Spleen (tissue), 11 donors: ENCODE measurements at regions not wholly inside any gene's neighbourhood (a gene's known extent, or its start where the extent isn't known, plus 50 kb on each side); places are given as distances from the start of the nearest gene placed in this dataset.

Source experiments
- DNase-seq: peaks from one replicate; pipeline ENCODE4 v3.0.0-alpha.2; 2020
- H3K27ac ChIP-seq, 8 donors: fragments of 200-600 bp; sonication (generic) in 7 of 8; 1 replicate in 4 of 8; 2 replicates in 4 of 8; pipeline versions ENCODE4 v1.5.0 to v1.8.0; 2016 to 2021; ENCODE audit warnings: inconsistent platforms in 4 of 8, mild to moderate bottlenecking in 4 of 8, moderate library complexity in 1 of 8
- H3K27me3 ChIP-seq, 7 donors: fragments of 200-600 bp; sonication (generic) in 6 of 7; replicated peaks in 1 of 7; 1 replicate in 4 of 7; 2 replicates in 3 of 7; pipeline versions ENCODE4 v1.5.0 to v1.8.0; 2016 to 2021; ENCODE audit warnings: inconsistent platforms in 3 of 7, mild to moderate bottlenecking in 1 of 7
- H3K36me3 ChIP-seq, 6 donors: fragments of 200-600 bp; sonication (generic) in 5 of 6; 1 replicate in 4 of 6; 2 replicates in 2 of 6; pipeline versions ENCODE4 v1.5.0 to v1.8.0; 2016 to 2021; ENCODE audit warnings: inconsistent platforms in 2 of 6
- H3K4me1 ChIP-seq, 6 donors: fragments of 200-600 bp; sonication (generic) in 5 of 6; 1 replicate in 3 of 6; 2 replicates in 3 of 6; pipeline versions ENCODE4 v1.5.0 to v1.8.0; 2016 to 2021; ENCODE audit warnings: inconsistent platforms in 3 of 6
- H3K4me3 ChIP-seq, 8 donors: fragments of 200-600 bp; sonication (generic) in 7 of 8; 1 replicate in 4 of 8; 2 replicates in 4 of 8; pipeline versions ENCODE4 v1.5.0 to v1.8.0; 2016 to 2021; ENCODE audit warnings: inconsistent platforms in 4 of 8, mild to moderate bottlenecking in 4 of 8, moderate library complexity in 2 of 8
- H3K9me3 ChIP-seq, 8 donors: fragments of 200-600 bp; sonication (generic) in 7 of 8; 1 replicate in 4 of 8; 2 replicates in 4 of 8; pipeline versions ENCODE4 v1.5.0 to v1.8.0; 2016 to 2021; ENCODE audit warnings: inconsistent platforms in 4 of 8
- POLR2A ChIP-seq, 3 donors: fragments of 450-650 bp; IDR thresholded peaks; one replicate each; pipeline ENCODE4 v1.5.1; 2017; ENCODE audit warnings: antibody characterized with exemption in 3 of 3, mild to moderate bottlenecking in 1 of 3
- POLR2AphosphoS5 ChIP-seq, 3 donors: sonication (generic); formaldehyde crosslinking; IDR thresholded peaks; one replicate each; pipeline ENCODE4 v1.5.1; 2017; ENCODE audit warnings: antibody characterized with exemption in 3 of 3
- WGBS, 5 donors: extraction: QIAGEN DNeasy Blood & Tissue Kit in 3 of 5; methylation state at CpG; one replicate each; pipeline versions ENCODE4 v1.1.5 to v1.1.7; 2013 to 2018; 5-methylcytosine and 5-hydroxymethylcytosine counted together
- intact Hi-C: fragments of 100-400 bp; cut with DNase I; formaldehyde crosslinking; loops from one replicate; pipeline ENCODE4 v1.15.0; 2023; ENCODE audit warnings: low total_unique reads
- TF ChIP-seq, protein P1 (sequence below), 11 experiments: fragments of 200-600 bp in 7 of 11; fragments of 450-650 bp in 4 of 11; sonication (generic) in 4 of 11; IDR thresholded peaks in 8 of 11; conservative IDR thresholded peaks in 3 of 11; 1 replicate in 7 of 11; 2 replicates in 4 of 11; pipeline versions ENCODE4 v1.4.0 to v1.8.0; 2016 to 2021; ENCODE audit warnings: antibody characterized with exemption in 11 of 11, inconsistent platforms in 4 of 11, mild to moderate bottlenecking in 1 of 11
- donor health status: healthy with polysubstance abuse.
- donor health status: DM: no; HTN: no; CAD: no; lungs with moderate emphysema.
- donor health status: DM: no; HTN: no; CAD: no.
- donor health status: Bipolar disorder and iron deficiency.
- donor health status: healthy.
- donor health status: DM: no; HTN: no; CAD: no.
- donor health status: DM: yes; HTN: yes; CAD: no.

GRCh38 chr2:12070581-12070980 lies 324.1 kb downstream of the LPIN1 start:
- no peak overlapping the region for H3K4me3 ChIP-seq
- H3K9me3 ChIP-seq: no peaks in the 10 kb centered on the region
- H3K27me3 ChIP-seq: no peaks in the 10 kb centered on the region
- no peak overlapping the region for H3K27ac ChIP-seq
- H3K36me3 ChIP-seq: no peaks in the 10 kb centered on the region
- DNase-seq: no peak
- TF ChIP-seq, protein P1, sequence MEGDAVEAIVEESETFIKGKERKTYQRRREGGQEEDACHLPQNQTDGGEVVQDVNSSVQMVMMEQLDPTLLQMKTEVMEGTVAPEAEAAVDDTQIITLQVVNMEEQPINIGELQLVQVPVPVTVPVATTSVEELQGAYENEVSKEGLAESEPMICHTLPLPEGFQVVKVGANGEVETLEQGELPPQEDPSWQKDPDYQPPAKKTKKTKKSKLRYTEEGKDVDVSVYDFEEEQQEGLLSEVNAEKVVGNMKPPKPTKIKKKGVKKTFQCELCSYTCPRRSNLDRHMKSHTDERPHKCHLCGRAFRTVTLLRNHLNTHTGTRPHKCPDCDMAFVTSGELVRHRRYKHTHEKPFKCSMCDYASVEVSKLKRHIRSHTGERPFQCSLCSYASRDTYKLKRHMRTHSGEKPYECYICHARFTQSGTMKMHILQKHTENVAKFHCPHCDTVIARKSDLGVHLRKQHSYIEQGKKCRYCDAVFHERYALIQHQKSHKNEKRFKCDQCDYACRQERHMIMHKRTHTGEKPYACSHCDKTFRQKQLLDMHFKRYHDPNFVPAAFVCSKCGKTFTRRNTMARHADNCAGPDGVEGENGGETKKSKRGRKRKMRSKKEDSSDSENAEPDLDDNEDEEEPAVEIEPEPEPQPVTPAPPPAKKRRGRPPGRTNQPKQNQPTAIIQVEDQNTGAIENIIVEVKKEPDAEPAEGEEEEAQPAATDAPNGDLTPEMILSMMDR (IDR thresholded peaks at IDR 0.05 in 8 of 11, conservative IDR thresholded peaks at IDR 0.05 in 3 of 11): no peak
- TF ChIP-seq POLR2A (IDR thresholded peaks at IDR 0.05) (no peak), POLR2AphosphoS5 (IDR thresholded peaks at IDR 0.05) (no peak)
- WGBS, 5 donors: 78 to 87% (median 84%) methylated on average over 4 of the region's 4 CpGs
- intact Hi-C loops: no loop called here
- H3K4me1 ChIP-seq: peaks cover 0 to 34% (median 11%) of the 10 kb centered on the region in 6 donors

- no peak overlapping the region for H3K4me3 ChIP-seq
- H3K36me3 ChIP-seq: no peaks in the 10 kb centered on the region
- intact Hi-C loops: no loop called here
- H3K27ac ChIP-seq: no peak overlapping the region
- H3K4me1 ChIP-seq: peaks cover 0 to 34% (median 11%) of the 10 kb centered on the region in 6 donors
- TF ChIP-seq POLR2AphosphoS5 (IDR thresholded peaks at IDR 0.05): no peak
- no peak for TF ChIP-seq POLR2A (IDR thresholded peaks at IDR 0.05)
- TF ChIP-seq, protein P1 (IDR thresholded peaks at IDR 0.05 in 8 of 11, conservative IDR thresholded peaks at IDR 0.05 in 3 of 11): no peak
- H3K27me3 ChIP-seq: no peaks in the 10 kb centered on the region
- H3K9me3 ChIP-seq: no peaks in the 10 kb centered on the region
- no peak for DNase-seq
Measured at GRCh38 chr2:12071318-12071717, 324.9 kb downstream of the LPIN1 start.

DNA sequence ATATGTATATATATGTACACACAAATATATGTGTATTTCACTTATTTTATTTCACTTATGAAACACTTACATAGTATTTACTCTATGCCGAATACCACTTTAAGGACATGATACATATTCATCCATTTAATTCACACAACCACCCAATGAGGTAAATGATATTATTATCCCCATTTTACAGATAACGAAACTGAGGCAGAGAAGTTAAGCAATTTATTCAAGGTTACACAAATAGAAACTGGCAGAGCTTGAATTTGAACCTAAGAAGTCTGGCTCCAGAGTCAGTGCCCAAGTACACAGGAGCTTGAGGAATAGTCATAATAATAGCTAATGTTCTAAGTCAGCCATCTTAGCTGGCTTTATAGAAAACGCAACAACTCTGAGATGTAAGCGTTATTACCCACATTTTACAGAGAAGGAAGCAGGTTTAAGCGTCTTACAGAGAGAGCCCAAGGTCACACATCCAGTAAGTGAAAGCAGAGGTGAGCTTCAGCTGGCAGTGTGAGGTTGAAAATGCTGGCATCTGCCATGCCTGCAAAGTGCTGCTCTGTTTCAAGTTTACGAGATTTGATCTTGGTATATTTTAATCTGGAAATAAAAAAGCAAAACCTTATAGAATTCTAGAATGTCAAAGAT lies 326.9 kb downstream of the LPIN1 start:
- WGBS, 5 donors: 77 to 85% (median 79%) methylated on average over 6 of the region's 6 CpGs
- TF ChIP-seq POLR2AphosphoS5 (IDR thresholded peaks at IDR 0.05) (no peak), POLR2A (IDR thresholded peaks at IDR 0.05) (no peak)
- TF ChIP-seq, protein P1 (IDR thresholded peaks at IDR 0.05 in 8 of 11, conservative IDR thresholded peaks at IDR 0.05 in 3 of 11): no peak
- Histone ChIP-seq H3K9me3 (no peaks in the 10 kb centered on the region), H3K4me1 (peaks cover 0 to 22% (median 10%) of the 10 kb centered on the region in 6 donors), H3K27ac (no peak overlapping the region), H3K36me3 (no peaks in the 10 kb centered on the region), H3K4me3 (no peak overlapping the region), H3K27me3 (no peaks in the 10 kb centered on the region)
- DNase-seq: no peak
- intact Hi-C loops: no loop called here

DNA sequence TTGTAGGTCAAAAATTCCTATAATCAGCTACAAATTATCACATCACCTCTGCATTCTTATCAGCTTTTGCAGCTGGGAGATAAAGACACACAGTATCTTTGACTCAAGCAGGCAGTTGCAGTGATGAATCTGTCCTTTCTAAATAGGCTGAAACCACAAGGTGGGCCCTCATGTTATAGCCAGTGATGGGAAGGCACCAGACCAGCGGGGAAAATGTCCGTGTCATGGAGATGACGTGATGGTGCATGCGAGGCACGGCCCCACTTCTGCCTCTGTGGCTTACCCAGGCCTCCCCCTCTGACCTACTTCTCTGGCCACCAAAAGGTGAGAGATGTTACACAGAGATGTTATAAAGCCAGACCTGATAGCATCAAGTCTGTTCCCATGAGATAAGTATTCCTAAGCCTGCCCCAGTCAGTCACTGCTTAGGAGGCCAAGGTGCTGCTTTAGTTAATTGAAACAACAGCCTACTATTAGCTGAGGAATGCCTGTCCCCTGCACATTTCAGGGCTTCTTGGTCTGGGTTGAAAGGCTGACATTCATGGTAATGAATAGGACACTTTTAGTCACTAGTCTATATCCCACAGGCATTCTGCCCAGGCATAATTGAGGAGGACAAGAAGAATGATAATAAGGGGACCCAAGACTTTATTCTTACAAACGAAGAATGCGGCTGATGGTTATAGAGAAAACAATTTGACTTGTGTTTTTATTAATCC lies 327.9 kb downstream of the LPIN1 start:
- 65 to 85% (median 84%) methylated on average over 7 of the region's 7 CpGs for WGBS, 5 donors
- no peak for DNase-seq
- Histone ChIP-seq H3K9me3 (no peaks in the 10 kb centered on the region), H3K4me1 (peaks cover 0 to 22% (median 10%) of the 10 kb centered on the region in 6 donors), H3K27me3 (no peaks in the 10 kb centered on the region), H3K27ac (no peak overlapping the region), H3K4me3 (no peak overlapping the region), H3K36me3 (no peaks in the 10 kb centered on the region)
- intact Hi-C loops: no loop called here
- no peak for TF ChIP-seq POLR2AphosphoS5 (IDR thresholded peaks at IDR 0.05)
- no peak for TF ChIP-seq POLR2A (IDR thresholded peaks at IDR 0.05)
- TF ChIP-seq, protein P1 (IDR thresholded peaks at IDR 0.05 in 8 of 11, conservative IDR thresholded peaks at IDR 0.05 in 3 of 11): no peak
